DOHH2 (cell line): ENCODE measurements at regions not wholly inside any gene's neighbourhood (a gene's known extent, or its start where the extent isn't known, plus 50 kb on each side); places are given as distances from the start of the nearest gene placed in this dataset.

Experiments
- CTCF ChIP-seq: fragments of 200-600 bp; sonication (generic); IDR thresholded peaks from one replicate; pipeline ENCODE4 v1.5.1; 2014; ENCODE audit warnings: antibody characterized with exemption, mild to moderate bottlenecking, low read depth, low read length; ENCODE audit not compliant: poor library complexity, severe bottlenecking
- EZH2phosphoT487 ChIP-seq: fragments of 200-600 bp; sonication (generic); IDR thresholded peaks from 2 replicates; pipeline ENCODE4 v1.6.1; 2017; ENCODE audit warnings: borderline replicate concordance, mild to moderate bottlenecking, antibody characterized with exemption, low read length, moderate library complexity, mixed read lengths

- TF ChIP-seq CTCF = no peak
- no peak for TF ChIP-seq EZH2phosphoT487
Measured at GRCh38 chr22:17302616-17303015, 66.6 kb upstream of the CECR2 start.
